SK-N-MC (cell line): ENCODE measurements at regions not wholly inside any gene's neighbourhood (a gene's known extent, or its start where the extent isn't known, plus 50 kb on each side); places are given as distances from the start of the nearest gene placed in this dataset.
A peak's percentile ranks its signal among the peaks of the same experiment; 100 is the strongest.

Experiments used
- DNase-seq: peaks from one replicate; pipeline ENCODE4 v3.0.0-alpha.2; 2011; ENCODE audit warnings: low read depth, low spot score
- H3K27ac ChIP-seq: fragments of 200-600 bp; sonication (generic); 2 replicates; pipeline ENCODE4 v1.5.1; 2016; ENCODE audit warnings: mixed run types
- H3K36me3 ChIP-seq: fragments of 200-600 bp; sonication (generic); 2 replicates; pipeline ENCODE4 v1.6.1; 2017; ENCODE audit warnings: antibody characterized with exemption, low read length, mixed read lengths; ENCODE audit not compliant: insufficient read depth
- H3K4me3 ChIP-seq: fragments of 200-600 bp; sonication (generic); 2 replicates; pipeline ENCODE4 v1.5.1; 2016
- H3K9ac ChIP-seq: fragments of 200-600 bp; sonication (generic); 2 replicates; pipeline ENCODE4 v1.8.0; 2017; ENCODE audit warnings: mixed run types, mixed read lengths; ENCODE audit not compliant: insufficient read length
- H3K9me3 ChIP-seq: fragments of 200-600 bp; sonication (generic); 2 replicates; pipeline ENCODE4 v1.6.1; 2017; ENCODE audit warnings: low read depth, mild to moderate bottlenecking, antibody characterized with exemption, low read length, moderate library complexity, mixed read lengths
- EZH2 ChIP-seq: fragments of 200-600 bp; sonication (generic); IDR thresholded peaks from one replicate; pipeline ENCODE4 v1.6.1; 2017; ENCODE audit warnings: antibody characterized with exemption
- FOXP2 ChIP-seq: optimal IDR thresholded peaks from 2 replicates; pipeline ENCODE3; 2011; ENCODE audit warnings: mild to moderate bottlenecking, moderate library complexity; ENCODE audit not compliant: insufficient read depth; ENCODE audit errors: extremely low read length, control extremely low read depth
- POLR2AphosphoS5 ChIP-seq: IDR thresholded peaks from 2 replicates; pipeline ENCODE4 v1.6.1; 2012; ENCODE audit warnings: mild to moderate bottlenecking, low read depth, low read length, borderline replicate concordance

DNA sequence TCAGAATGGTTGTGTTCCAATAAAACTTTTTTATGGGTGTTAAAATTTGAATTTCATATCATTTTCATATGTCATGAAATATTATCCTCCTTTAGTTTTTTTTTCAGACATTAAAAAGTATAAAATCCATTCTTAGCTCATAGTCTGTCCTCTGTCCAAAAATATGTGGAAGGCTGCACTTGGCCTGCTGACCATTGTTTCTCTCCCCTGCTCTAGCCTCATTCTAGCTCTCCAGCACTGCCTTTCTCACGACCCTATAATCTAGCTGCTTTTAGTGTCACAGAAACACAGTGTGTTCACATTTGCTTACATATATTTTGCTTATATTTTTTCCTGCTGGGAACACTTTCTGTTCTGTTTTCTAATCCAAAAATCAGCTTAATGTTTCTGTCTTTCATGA, 165.0 kb upstream of the ANK2 start:
- H3K9me3 ChIP-seq, result no peaks in the 10 kb centered on the region
- H3K27ac ChIP-seq, result no peak overlapping the region
- DNase-seq, result no peak
- TF ChIP-seq EZH2 (no peak), FOXP2 (no peak), POLR2AphosphoS5 (no peak)
- H3K9ac ChIP-seq, result peak overlapping the region; percentile 9
- H3K4me3 ChIP-seq, result no peak overlapping the region
- no peaks in the 10 kb centered on the region for H3K36me3 ChIP-seq

DNA sequence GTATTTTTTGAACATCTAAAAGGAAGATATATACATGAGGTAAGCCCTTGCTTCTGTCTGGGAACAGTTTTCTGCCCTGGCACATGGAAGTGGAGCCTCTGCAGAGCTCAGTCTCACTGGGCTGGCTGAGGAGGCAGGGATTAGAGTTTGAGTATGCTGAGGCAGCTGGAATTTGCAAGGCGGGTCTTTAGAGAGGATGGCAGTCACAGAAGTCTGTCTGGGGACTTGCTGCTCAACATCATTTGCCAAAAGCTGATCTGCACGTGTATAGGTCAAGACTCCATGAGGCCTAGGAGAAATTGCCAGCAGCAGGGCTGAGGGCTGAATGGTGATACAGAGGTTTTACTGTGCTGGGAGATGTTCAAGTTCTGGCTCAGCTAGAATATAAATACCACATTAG, 163.6 kb upstream of the ANK2 start:
- H3K9ac ChIP-seq, result no peak overlapping the region
- H3K9me3 ChIP-seq, result no peaks in the 10 kb centered on the region
- TF ChIP-seq EZH2, result no peak
- TF ChIP-seq FOXP2, result no peak
- TF ChIP-seq POLR2AphosphoS5, result no peak
- H3K4me3 ChIP-seq, result no peak overlapping the region
- no peak overlapping the region for H3K27ac ChIP-seq
- no peaks in the 10 kb centered on the region for H3K36me3 ChIP-seq
- no peak for DNase-seq

DNA sequence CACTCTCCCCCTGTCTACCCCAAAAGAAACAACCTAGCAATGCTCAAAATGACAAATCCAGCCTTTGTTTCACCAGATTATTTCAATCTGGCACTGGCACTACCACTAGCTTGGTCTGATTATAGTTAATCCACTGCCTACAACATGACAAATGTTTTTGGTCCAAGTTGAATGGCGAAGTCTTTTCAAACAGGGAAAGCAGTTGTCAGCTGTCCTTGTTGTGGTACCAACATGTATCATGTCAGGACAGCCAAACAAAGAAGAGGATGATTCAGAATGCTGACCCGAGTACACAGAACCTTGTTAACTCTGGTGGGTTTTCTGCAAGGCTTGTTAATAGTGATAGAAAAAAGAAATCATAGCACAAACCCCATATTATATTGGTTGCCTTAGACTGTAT, 160.8 kb upstream of the ANK2 start:
- Histone ChIP-seq H3K36me3 (no peaks in the 10 kb centered on the region), H3K27ac (no peak overlapping the region), H3K9me3 (no peaks in the 10 kb centered on the region), H3K4me3 (no peak overlapping the region), H3K9ac (no peak overlapping the region)
- TF ChIP-seq POLR2AphosphoS5, result no peak
- no peak for TF ChIP-seq EZH2
- TF ChIP-seq FOXP2, result no peak
- DNase-seq, result no peak

DNA sequence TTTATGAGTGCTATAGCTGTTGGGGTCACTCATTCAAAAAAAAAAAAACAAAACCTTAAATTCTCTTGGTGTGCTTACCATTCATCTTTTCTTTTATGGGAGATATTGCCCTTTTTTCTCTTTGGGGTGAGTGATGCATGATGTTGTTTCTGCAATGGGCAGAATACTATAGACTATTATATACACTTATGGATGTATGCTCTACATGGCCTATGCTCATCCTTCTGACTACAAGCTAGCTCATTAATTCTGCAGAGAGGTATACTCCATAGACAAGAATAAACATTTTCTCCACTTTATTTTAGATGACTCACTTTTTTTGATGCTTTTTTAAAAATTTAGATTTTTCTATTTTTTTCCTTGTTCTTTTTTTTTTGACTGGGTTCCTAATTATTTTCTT, 160.3 kb upstream of the ANK2 start:
- no peak for DNase-seq
- Histone ChIP-seq H3K27ac (peak overlapping the region; percentile 93; the same call in 1 of the 2 replicates), H3K9me3 (no peaks in the 10 kb centered on the region), H3K9ac (no peak overlapping the region), H3K36me3 (no peaks in the 10 kb centered on the region), H3K4me3 (peak overlapping the region; percentile 71)
- no peak for TF ChIP-seq EZH2

DNA sequence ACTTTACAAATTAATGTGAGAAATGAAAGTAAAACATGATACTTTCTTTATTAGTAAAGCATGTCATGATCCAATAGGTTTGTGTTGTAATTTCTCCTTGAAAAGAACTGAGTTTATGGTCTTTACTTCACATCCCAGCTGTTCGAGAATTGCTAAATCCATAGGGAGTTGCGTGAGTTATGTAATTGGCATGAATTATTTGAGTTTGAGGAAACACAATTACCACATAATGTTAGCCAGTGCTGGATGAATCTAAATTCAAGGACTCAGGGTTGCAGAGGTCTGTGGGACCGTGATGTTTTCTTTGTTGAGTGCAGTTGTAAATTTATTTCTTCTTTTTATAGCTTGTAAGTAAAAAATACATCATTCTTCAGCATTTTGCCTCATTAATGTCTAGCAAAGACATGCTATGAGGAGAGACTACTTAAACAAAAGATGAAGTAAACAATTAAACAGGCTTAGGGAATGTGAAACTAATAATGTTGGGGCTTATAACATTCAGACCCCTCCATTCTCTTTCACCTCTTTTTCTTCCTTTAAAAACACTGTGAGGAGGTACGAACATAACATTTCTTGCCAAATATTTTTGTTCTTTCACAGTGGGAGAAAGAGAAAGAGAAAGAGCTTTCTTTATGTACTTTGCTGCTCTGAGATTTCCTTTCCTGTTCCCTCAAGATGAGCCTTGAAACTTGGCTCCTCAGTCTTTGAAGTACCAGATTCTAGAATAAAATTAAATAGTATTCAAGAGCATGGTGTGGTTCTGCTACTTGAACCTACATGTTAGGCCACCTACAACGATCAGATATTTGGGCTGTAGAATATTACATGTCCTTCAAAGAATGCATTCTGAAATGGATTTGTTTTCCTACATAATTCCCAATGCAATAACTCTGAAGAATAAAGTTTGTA, 159.6 kb upstream of the ANK2 start:
- Histone ChIP-seq H3K9ac (peak overlapping the region; percentile 58), H3K4me3 (peak overlapping the region; percentile 71), H3K9me3 (no peaks in the 10 kb centered on the region), H3K36me3 (no peaks in the 10 kb centered on the region), H3K27ac (peak overlapping the region; percentile 93)
- peak; percentile 76 for DNase-seq
- TF ChIP-seq EZH2, result no peak
- TF ChIP-seq FOXP2, result no peak
- TF ChIP-seq POLR2AphosphoS5, result peak; percentile 37; the same call in 1 of the 2 replicates

DNA sequence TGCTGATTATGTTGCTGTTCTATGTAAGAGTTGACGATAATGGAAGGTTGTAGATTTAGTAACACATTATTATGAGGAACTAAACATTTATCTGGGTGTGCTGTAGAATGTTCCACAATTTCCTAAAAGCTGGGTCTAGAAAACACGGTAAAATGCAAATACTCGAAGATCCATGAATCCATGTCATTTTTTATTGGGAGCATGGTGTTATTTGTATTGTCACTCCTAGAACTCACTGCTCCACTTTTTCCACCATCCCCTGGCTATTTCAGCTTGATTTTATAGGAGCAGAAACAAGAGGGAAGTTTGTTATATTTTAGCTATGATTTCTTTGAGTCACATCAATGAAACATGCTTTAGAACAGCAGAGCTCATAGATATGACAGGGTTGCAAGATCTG, 155.0 kb upstream of the ANK2 start:
- no peak overlapping the region for H3K4me3 ChIP-seq
- H3K9me3 ChIP-seq, result no peaks in the 10 kb centered on the region
- H3K36me3 ChIP-seq, result no peaks in the 10 kb centered on the region
- TF ChIP-seq FOXP2 (no peak), POLR2AphosphoS5 (no peak), EZH2 (no peak)
- H3K27ac ChIP-seq, result no peak overlapping the region
- no peak for DNase-seq
- H3K9ac ChIP-seq, result no peak overlapping the region

DNA sequence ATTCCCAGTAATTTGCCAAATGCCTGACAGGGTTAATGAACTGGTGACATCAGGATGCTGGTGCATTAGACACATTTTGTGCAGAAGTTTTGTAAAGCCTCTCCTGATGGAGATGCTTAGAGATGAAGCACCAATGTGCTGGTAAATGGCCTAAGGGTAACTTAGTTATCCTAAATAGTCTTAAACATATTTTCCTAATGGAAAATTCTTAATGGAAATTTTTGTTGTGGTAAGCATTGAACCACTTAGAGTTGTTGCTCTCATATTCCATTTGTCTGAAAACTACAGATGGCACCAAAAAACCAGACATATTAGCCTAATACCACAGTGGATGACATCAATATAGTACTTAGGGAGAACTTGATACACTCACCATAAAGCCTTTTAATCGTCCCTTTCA, 154.5 kb upstream of the ANK2 start:
- Histone ChIP-seq H3K9ac (no peak overlapping the region), H3K27ac (no peak overlapping the region), H3K36me3 (no peaks in the 10 kb centered on the region), H3K4me3 (no peak overlapping the region), H3K9me3 (no peaks in the 10 kb centered on the region)
- DNase-seq, result no peak
- TF ChIP-seq POLR2AphosphoS5 (no peak), EZH2 (no peak), FOXP2 (no peak)

DNA sequence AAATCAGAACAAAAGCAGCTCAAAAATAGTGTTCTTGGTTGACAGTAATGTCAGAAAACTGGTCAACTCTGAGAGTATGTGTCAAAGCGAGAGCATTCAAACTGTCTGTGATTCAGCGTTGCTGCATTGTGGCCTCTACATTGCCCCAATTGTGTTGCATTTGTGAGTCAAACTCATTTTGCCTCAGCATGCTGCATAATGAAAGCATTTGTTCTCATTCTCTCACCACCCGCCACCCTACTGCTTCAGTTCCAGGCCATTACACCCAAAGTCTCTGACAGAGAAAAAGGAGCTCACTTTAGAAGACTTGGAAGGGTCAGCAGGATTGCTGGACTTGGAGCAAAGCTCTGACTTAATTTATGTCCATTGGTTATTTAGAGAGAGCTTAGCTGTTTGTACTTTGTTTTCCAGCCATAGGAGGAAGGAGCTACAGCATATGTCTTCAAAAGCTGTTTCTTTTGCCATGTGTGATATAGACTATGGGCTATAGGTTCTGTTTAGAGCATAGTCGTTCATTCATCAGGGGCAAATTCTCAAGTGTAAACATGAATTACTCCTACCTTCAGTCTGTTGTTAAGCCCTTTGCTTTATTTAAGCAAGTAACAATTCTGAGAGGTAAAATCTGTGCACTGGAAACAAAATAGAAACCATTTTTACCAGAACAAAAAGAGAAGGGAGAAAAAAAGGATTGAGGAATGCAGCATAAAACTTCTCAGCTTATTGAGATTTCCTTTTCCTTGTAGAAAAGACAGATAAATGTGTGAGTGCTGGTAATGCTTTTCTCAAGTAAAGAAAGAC, 153.4 kb upstream of the ANK2 start:
- Histone ChIP-seq H3K9me3 (no peaks in the 10 kb centered on the region), H3K9ac (no peak overlapping the region), H3K4me3 (no peak overlapping the region), H3K27ac (no peak overlapping the region), H3K36me3 (no peaks in the 10 kb centered on the region)
- no peak for DNase-seq
- no peak for TF ChIP-seq POLR2AphosphoS5
- no peak for TF ChIP-seq FOXP2
- no peak for TF ChIP-seq EZH2
